NCI-H1105 treated with DMSO at 0.1 percent for 48 hours (cell line): ENCODE measurements at regions not wholly inside any gene's neighbourhood (a gene's known extent, or its start where the extent isn't known, plus 50 kb on each side); places are given as distances from the start of the nearest gene placed in this dataset.
"Not testable (repeated sequence)": the region's sequence is repeated elsewhere in the genome, so short reads cannot be mapped to it uniquely, and the experiment has no call there.

ENCODE experiments used
- DNase-seq: peaks from one replicate; lab custom pipeline; 2025; lab: John Stamatoyannopoulos, UW

- DNase-seq, result no peak
Observed at GRCh38 chr1:189751311-189751710, 726.4 kb downstream of the BRINP3 start.

GRCh38 chr1:189752461-189752995 lies 725.1 kb downstream of the BRINP3 start:
- no peak for DNase-seq

DNA sequence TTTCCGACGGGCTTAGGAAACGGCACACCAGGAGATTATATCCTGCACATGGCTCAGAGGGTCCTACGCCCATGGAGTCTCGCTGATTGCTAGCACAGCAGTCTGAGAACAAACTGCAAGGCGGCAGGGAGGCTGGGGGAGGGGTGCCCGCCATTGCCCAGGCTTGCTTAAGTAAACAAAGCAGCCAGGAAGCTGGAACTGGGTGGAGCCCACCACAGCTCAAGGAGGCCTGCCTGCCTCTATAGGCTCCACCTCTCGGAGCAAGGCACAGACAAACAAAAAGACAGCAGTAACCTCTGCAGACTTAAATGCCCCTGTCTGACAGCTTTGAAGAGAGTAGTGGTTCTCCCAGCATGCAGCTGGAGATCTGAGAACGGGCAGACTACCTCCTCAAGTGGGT lies 722.6 kb downstream of the BRINP3 start:
- not testable (repeated sequence) for DNase-seq

GRCh38 chr1:189764391-189765320 lies 713.0 kb downstream of the BRINP3 start:
- no peak for DNase-seq

DNA sequence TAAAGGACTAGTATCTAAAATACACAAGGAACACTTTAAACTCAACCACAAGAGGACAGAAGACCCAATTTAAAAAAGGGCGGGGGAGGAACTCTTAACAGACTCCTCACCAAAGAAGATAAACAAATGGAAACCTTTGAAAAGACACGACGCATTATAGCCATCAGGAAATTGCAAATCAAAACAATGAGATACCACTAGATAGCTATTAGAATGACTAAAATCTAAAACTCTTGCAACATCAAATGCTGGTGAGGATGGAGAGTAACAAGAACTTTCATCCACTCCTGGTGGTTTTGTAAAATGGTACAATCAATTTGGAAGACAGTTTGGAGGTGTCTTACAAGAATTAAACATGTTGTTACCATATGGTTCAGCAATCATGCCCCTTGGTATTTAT lies 708.2 kb downstream of the BRINP3 start:
- DNase-seq, result no peak

DNA sequence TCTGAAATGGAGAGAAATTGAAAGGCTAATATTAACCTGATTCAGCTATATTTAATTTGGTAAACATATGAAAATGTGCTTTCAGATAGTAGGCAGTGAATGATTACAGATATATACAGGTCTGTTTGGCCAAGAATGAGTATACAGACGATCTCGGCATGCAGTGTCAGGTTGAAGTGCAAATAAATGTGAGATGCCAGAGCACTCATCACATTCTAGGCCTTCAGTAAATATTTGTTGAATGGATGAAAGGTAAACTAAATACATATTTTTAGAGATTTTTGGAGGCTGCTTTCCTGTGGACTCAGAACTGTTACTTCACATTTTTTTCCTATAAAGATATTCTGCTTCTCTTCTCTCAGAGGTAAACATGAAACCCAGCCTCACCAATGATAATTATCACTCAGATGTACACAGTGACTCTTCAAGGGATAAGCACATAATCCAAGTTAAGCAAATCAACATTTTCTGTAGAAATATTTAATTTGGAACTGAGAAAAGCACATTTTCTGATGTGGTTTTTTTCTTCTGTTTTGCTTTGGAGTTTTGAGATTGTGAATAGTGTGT lies 702.9 kb downstream of the BRINP3 start:
- no peak for DNase-seq

- DNase-seq, result no peak
Observed at GRCh38 chr1:189775343-189775742, 702.3 kb downstream of the BRINP3 start.

DNA sequence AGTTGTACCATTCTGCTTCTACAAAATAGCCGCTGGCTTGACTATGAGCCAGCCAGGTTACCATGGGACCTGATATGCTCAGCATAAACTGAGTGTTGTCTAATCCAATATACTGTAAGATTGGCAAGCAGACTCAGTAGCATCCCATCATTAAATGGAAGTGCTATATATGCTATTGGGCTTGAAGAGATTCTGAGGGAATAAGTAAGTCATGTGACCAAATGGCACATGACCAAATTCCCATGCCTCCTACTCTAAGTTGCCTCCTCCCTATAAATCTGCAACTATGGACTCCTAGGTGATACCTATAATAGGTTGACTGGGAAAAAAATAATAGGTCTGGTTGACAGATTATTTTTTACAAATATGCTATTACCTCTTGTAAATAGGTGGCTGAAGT lies 698.6 kb downstream of the BRINP3 start:
- DNase-seq, result no peak

- DNase-seq, result no peak
Observed at GRCh38 chr1:189782295-189782694, 695.4 kb downstream of the BRINP3 start.

GRCh38 chr1:189783456-189783855 lies 694.2 kb downstream of the BRINP3 start:
- no peak for DNase-seq

- no peak for DNase-seq
Observed at GRCh38 chr1:189786761-189787160, 690.9 kb downstream of the BRINP3 start.

DNA sequence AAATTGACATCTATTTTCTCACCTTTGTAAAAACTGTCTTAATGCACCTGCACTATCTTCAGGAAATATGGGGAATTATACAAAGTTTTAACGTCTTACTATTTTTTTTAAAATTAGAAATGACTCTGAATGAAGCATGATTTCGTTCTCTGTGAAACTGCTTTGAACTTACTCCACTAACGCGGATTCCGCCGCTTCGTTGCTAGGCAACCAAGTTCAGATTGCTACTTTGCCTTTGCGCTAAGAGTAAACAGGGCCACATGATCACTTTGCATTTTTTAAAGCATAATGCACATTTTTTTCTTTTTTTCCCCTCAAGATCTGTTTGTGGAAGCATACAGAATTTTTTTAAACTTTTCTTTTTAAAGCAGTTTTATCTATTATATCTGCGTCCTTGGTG lies 690.5 kb downstream of the BRINP3 start:
- no peak for DNase-seq

- DNase-seq, result no peak
Observed at GRCh38 chr1:189790335-189790734, 687.3 kb downstream of the BRINP3 start.

DNA sequence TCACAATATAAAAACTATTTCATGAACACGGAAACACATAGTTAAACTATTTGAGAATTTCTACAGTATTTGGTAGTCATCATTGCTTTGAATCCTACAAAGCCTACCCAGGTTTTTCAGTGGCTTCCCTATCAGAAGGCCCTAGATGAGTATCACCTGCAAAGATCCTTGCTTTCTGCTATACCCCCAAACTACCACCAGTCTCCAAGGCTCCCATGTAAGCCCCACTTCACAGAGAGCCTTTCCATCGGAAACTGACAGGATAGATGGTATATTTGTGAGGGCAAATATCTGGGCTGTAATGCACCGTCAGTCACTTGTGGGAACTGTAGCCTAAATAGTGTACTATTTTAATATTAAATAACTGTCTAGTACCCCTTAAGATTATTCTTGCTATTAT lies 674.3 kb downstream of the BRINP3 start:
- no peak for DNase-seq

DNA sequence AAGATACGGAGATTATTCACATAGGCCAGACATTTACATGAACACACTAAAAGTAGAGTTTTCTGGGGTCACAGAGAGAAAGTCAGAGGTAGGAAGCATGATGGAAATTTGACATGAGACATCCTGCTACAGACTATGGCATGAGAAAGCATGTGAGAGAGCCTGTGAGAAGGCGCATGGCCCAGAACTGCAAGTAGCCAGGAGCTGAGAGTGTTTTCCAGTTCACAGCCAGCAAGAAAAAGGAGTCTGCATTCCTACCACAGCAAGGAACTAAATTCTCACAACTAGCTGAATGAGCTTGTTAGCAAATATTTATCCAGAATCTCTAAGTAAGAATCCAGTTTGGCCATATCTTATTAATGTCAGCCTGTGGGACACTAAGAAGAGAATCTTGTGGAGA lies 673.3 kb downstream of the BRINP3 start:
- DNase-seq, result no peak

GRCh38 chr1:189805735-189806134 lies 671.9 kb downstream of the BRINP3 start:
- DNase-seq, result no peak

DNA sequence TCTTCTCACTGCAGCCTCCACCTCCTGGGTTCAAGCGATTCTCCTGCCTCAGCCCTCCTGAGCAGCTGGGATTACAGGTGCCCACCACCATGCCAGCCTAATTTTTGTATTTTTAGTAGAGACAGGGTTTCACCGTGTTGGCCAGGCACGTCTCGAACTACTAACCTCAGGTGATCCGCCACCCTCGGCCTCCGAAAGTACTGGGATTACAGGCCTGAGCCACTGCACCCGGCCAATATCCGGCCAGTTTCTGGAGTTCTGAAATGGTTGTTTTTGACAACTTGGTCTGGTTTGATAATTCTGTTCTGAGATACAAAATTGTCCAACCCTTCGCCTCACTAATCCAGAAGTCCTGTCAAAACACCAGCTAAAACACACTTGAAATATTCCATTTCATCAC lies 667.0 kb downstream of the BRINP3 start:
- not testable (repeated sequence) for DNase-seq

DNA sequence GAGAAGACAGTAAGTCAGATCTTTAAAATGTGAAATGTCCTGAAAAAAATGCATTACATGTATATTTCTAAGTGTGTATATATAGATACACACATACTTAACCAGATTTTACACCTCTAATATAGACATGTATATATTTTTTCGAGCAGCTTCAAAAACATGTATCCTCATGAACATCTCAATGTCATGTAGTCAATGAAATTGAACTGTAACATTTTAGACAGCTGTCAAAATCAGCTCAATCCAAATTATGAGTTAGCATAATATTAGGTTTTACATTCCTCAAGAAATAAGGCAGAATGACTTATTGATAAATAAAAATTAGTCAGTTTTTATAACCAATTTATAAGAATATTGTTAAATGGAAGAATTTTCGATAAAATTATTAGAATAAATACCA lies 665.7 kb downstream of the BRINP3 start:
- DNase-seq, result no peak

GRCh38 chr1:189816558-189816957 lies 661.1 kb downstream of the BRINP3 start:
- no peak for DNase-seq

DNA sequence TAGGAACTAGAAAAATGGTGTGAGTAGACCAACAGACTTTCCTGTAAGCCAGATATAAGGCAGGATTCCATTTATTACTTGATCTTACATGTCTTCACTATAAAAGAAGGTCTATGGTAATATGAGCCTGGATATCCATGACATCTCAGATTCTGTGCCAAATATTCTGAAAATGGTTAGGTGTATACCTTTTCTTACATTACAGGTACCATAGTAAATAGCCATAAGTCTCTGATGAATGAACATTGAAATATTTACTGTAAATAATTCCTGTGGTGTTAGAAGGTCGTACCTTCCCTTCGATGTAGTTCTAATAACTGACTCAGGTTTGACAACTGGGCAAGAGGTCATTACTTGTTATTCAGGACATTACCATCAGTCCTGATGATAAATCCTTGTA lies 657.9 kb downstream of the BRINP3 start:
- no peak for DNase-seq

DNA sequence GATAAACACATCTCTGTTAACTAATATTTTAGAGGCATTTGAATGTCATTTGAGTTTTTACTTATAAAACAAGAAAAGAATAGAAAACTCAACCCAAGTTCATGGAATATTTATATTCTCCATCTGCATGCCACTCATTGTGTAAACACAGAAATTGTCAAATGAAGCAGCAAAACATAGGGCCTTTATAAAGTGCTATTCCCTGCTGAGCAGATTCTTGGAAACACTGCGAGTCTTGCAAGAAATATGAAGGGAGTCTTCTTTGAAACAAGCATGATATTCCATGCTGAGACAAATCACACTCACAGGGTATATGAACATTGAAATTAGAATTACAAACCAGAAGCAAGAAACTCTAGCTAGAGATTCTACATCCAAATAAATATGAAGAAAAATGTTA lies 655.8 kb downstream of the BRINP3 start:
- no peak for DNase-seq

DNA sequence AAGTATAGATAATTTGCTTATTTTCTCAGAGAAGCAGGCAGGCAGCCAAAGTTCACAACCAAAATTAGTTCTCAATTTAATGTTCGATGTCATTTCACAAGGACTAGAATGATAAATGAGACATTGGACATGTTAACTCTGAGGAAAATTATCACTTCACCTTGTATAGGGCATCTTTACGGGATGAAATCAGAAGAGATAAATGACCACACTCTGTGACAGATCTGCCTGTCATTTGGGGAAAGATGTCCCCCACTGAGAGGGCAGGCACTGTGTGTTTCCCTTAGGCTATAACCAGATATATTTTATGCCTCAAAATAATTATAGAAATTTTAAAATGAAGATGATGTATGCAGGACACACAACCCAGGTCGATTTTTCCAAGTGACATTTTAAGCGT lies 642.9 kb downstream of the BRINP3 start:
- peak; percentile 73 for DNase-seq

GRCh38 chr1:189847613-189848012 lies 630.1 kb downstream of the BRINP3 start:
- no peak for DNase-seq
